PC-3 (cell line): ENCODE measurements at regions not wholly inside any gene's neighbourhood (a gene's known extent, or its start where the extent isn't known, plus 50 kb on each side); places are given as distances from the start of the nearest gene placed in this dataset.

Experiments used
- ATAC-seq: fragments of 200-7000 bp; cut with Tn5 transposase; 2 replicates; pipeline ENCODE4 v1.9.1; 2020; ENCODE audit warnings: mild to moderate bottlenecking, moderate library complexity
- BruUV-seq: library from RNA; stranded (reverse); fragments of 400-500 nt; replicated peaks from 2 replicates; lab custom pipeline; 2021; lab: Mats Ljungman, UMichigan
- CTCF ChIA-PET: fragments of 300-600 bp; sonication (Branson Sonifier 250); formaldehyde crosslinking; loops from one replicate; lab custom pipeline; 2022; ENCODE audit warnings: antibody characterized with exemption; lab: Charles Lee
- POLR2A ChIA-PET: fragments of 300-600 bp; sonication (Branson Sonifier 250); formaldehyde crosslinking; loops from one replicate; lab custom pipeline; 2022; ENCODE audit warnings: antibody characterized with exemption; ENCODE audit not compliant: unreplicated experiment; lab: Charles Lee
- DNase-seq: peaks from one replicate; pipeline ENCODE4 v3.0.0-alpha.2; 2015
- H2AFZ ChIP-seq: fragments of 300-600 bp; sonication (generic); 2 replicates; pipeline ENCODE4 v1.6.0; 2016; ENCODE audit warnings: antibody characterized with exemption, low read length
- H3F3A ChIP-seq: fragments of 300-600 bp; sonication (generic); one replicate; pipeline ENCODE4 v1.6.0; 2017; ENCODE audit warnings: antibody characterized with exemption, low read length, control low read depth, mild to moderate bottlenecking; ENCODE audit not compliant: unreplicated experiment
- H3K27ac ChIP-seq: fragments of 300-600 bp; sonication (generic); 2 replicates; pipeline ENCODE4 v1.5.1; 2016; ENCODE audit warnings: mild to moderate bottlenecking, low read length
- H3K27me3 ChIP-seq: fragments of 300-600 bp; sonication (generic); 2 replicates; pipeline ENCODE4 v1.6.1; 2016; ENCODE audit warnings: low read length, mixed read lengths
- H3K36me3 ChIP-seq: fragments of 300-600 bp; sonication (generic); 2 replicates; pipeline ENCODE4 v1.6.1; 2016; ENCODE audit warnings: low read depth, mixed run types, low read length, mixed read lengths
- H3K4me1 ChIP-seq: fragments of 300-600 bp; sonication (generic); 2 replicates; pipeline ENCODE4 v1.5.1; 2016; ENCODE audit warnings: low read length; ENCODE audit not compliant: insufficient read depth
- H3K4me2 ChIP-seq: fragments of 300-600 bp; sonication (generic); 2 replicates; pipeline ENCODE4 v1.6.0; 2016; ENCODE audit warnings: low read length
- H3K4me3 ChIP-seq: fragments of 300-600 bp; sonication (generic); 2 replicates; pipeline ENCODE4 v1.5.1; 2016; ENCODE audit warnings: mild to moderate bottlenecking, low read length, mixed read lengths
- H3K79me2 ChIP-seq: fragments of 300-600 bp; sonication (generic); 2 replicates; pipeline ENCODE4 v1.6.1; 2017; ENCODE audit warnings: low read length, mixed read lengths
- H3K9ac ChIP-seq: fragments of 300-600 bp; sonication (generic); 2 replicates; pipeline ENCODE4 v1.6.0; 2016; ENCODE audit warnings: mild to moderate bottlenecking, low read length
- H3K9me2 ChIP-seq: fragments of 300-600 bp; sonication (generic); replicated peaks from 2 replicates; pipeline ENCODE4 v1.6.1; 2016; ENCODE audit warnings: mixed run types, low read length, mixed read lengths
- H3K9me3 ChIP-seq: fragments of 300-600 bp; sonication (generic); 2 replicates; pipeline ENCODE4 v1.6.1; 2016; ENCODE audit warnings: low read length, mixed read lengths
- H4K20me1 ChIP-seq: fragments of 300-600 bp; sonication (generic); 2 replicates; pipeline ENCODE4 v1.6.1; 2016; ENCODE audit warnings: low read length, mixed read lengths
- EZH2 ChIP-seq: fragments of 300-600 bp; sonication (generic); IDR thresholded peaks from one replicate; pipeline ENCODE4 v1.6.1; 2017; ENCODE audit warnings: antibody characterized with exemption, mild to moderate bottlenecking, low read length; ENCODE audit not compliant: unreplicated experiment
- EZH2phosphoT487 ChIP-seq: fragments of 300-600 bp; sonication (generic); IDR thresholded peaks from 2 replicates; pipeline ENCODE4 v1.6.1; 2018; ENCODE audit warnings: mild to moderate bottlenecking, antibody characterized with exemption, low read length, borderline replicate concordance
- intact Hi-C: fragments of 100-400 bp; cut with micrococcal nuclease; formaldehyde crosslinking; loops from 2 replicates; pipeline ENCODE4 v1.9.0; 2023
- TF ChIP-seq, protein P1 (sequence below): fragments of 300-600 bp; sonication (generic); conservative IDR thresholded peaks from 2 replicates; pipeline ENCODE4 v1.5.1; 2017; ENCODE audit warnings: antibody characterized with exemption, low read depth, mild to moderate bottlenecking, low read length

- H3K9ac ChIP-seq: no peak overlapping the region
- intact Hi-C loops: no loop called here
- ATAC-seq (no peak), DNase-seq (no peak)
- H3K4me1 ChIP-seq: no peaks in the 10 kb centered on the region
- H3K4me3 ChIP-seq: no peak overlapping the region
- ChIA-PET POLR2A (no interaction called here), CTCF (no interaction called here)
- no peaks in the 10 kb centered on the region for H3K27me3 ChIP-seq
- H3K9me3 ChIP-seq: no peaks in the 10 kb centered on the region
- BruUV-seq: no TSS peak
- no peaks in the 10 kb centered on the region for H3F3A ChIP-seq
- H3K36me3 ChIP-seq: no peaks in the 10 kb centered on the region
- no peak overlapping the region for H3K4me2 ChIP-seq
- no peak overlapping the region for H2AFZ ChIP-seq
- H4K20me1 ChIP-seq: no peaks in the 10 kb centered on the region
- TF ChIP-seq EZH2phosphoT487 (no peak), EZH2 (no peak)
- TF ChIP-seq, protein P1, sequence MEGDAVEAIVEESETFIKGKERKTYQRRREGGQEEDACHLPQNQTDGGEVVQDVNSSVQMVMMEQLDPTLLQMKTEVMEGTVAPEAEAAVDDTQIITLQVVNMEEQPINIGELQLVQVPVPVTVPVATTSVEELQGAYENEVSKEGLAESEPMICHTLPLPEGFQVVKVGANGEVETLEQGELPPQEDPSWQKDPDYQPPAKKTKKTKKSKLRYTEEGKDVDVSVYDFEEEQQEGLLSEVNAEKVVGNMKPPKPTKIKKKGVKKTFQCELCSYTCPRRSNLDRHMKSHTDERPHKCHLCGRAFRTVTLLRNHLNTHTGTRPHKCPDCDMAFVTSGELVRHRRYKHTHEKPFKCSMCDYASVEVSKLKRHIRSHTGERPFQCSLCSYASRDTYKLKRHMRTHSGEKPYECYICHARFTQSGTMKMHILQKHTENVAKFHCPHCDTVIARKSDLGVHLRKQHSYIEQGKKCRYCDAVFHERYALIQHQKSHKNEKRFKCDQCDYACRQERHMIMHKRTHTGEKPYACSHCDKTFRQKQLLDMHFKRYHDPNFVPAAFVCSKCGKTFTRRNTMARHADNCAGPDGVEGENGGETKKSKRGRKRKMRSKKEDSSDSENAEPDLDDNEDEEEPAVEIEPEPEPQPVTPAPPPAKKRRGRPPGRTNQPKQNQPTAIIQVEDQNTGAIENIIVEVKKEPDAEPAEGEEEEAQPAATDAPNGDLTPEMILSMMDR: no peak
- H3K79me2 ChIP-seq: peaks cover 26% of the 10 kb centered on the region
- no peaks in the 10 kb centered on the region for H3K9me2 ChIP-seq
- no peak overlapping the region for H3K27ac ChIP-seq
Measured at GRCh38 chr14:26685401-26685800, 87.6 kb upstream of the NOVA1 start.

- Histone ChIP-seq H3F3A (no peaks in the 10 kb centered on the region), H4K20me1 (no peaks in the 10 kb centered on the region), H3K36me3 (no peaks in the 10 kb centered on the region), H3K4me1 (no peaks in the 10 kb centered on the region), H3K27ac (no peak overlapping the region), H3K4me2 (no peak overlapping the region), H3K79me2 (peaks cover 11% of the 10 kb centered on the region), H3K27me3 (no peaks in the 10 kb centered on the region), H3K9me2 (no peaks in the 10 kb centered on the region), H3K9me3 (no peaks in the 10 kb centered on the region), H3K4me3 (no peak overlapping the region), H3K9ac (no peak overlapping the region), H2AFZ (no peak overlapping the region)
- BruUV-seq: no TSS peak
- CTCF ChIA-PET: no interaction called here
- no peak for DNase-seq
- ATAC-seq: no peak
- POLR2A ChIA-PET: no interaction called here
- TF ChIP-seq EZH2phosphoT487 (no peak), EZH2 (no peak)
- TF ChIP-seq, protein P1: no peak
- intact Hi-C loops: no loop called here
Measured at GRCh38 chr14:26687301-26687837, 89.5 kb upstream of the NOVA1 start.

DNA sequence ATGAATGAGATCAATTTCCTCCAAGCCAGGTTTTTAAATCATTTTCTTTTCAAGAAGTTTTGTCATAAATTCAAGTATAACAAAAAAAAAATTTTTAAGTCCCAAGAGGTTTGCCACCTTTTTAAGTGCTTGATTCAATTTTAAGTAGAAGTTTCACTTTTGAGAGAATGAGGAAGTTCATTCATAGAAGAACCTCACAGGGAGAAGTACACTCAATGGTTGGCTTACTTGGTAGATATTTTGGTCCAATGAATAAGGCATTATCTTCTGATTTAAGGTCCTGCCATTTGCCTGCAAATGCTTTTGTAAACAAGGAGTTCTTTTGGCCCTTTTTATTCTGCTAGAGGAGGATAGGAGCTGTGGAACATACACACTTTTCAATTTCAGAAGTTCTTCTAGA, 96.7 kb upstream of the NOVA1 start:
- CTCF ChIA-PET: no interaction called here
- H3K9me2 ChIP-seq: no peaks in the 10 kb centered on the region
- no peaks in the 10 kb centered on the region for H3K79me2 ChIP-seq
- H3K4me3 ChIP-seq: no peak overlapping the region
- no peaks in the 10 kb centered on the region for H3K27me3 ChIP-seq
- ATAC-seq (no peak), DNase-seq (no peak)
- no peak overlapping the region for H3K4me2 ChIP-seq
- no peaks in the 10 kb centered on the region for H4K20me1 ChIP-seq
- H3K4me1 ChIP-seq: no peaks in the 10 kb centered on the region
- no peak overlapping the region for H3K9ac ChIP-seq
- no peak for TF ChIP-seq EZH2
- no peak for TF ChIP-seq EZH2phosphoT487
- TF ChIP-seq, protein P1: no peak
- POLR2A ChIA-PET: no interaction called here
- no peaks in the 10 kb centered on the region for H3K36me3 ChIP-seq
- intact Hi-C loops: no loop called here
- no peak overlapping the region for H3K27ac ChIP-seq
- no TSS peak for BruUV-seq
- no peaks in the 10 kb centered on the region for H3F3A ChIP-seq
- no peak overlapping the region for H2AFZ ChIP-seq
- no peaks in the 10 kb centered on the region for H3K9me3 ChIP-seq
